Upper lobe of right lung (tissue), 1 donor: ENCODE measurements at regions not wholly inside any gene's neighbourhood (a gene's known extent, or its start where the extent isn't known, plus 50 kb on each side); places are given as distances from the start of the nearest gene placed in this dataset.

Source experiments
- ATAC-seq: fragments of 200-7000 bp; cut with Tn5 transposase; one replicate; pipeline ENCODE4 v1.9.1; 2020; ENCODE audit warnings: mild to moderate bottlenecking, moderate library complexity
- DNase-seq: peaks from one replicate; pipeline ENCODE4 v3.0.0-alpha.2; 2020
- H3K27ac ChIP-seq: fragments of 200-600 bp; one replicate; pipeline ENCODE4 v1.8.0; 2022
- H3K27me3 ChIP-seq: fragments of 200-600 bp; one replicate; pipeline ENCODE4 v1.8.0; 2022; ENCODE audit warnings: mild to moderate bottlenecking
- H3K36me3 ChIP-seq: fragments of 200-600 bp; one replicate; pipeline ENCODE4 v1.8.0; 2022
- H3K4me1 ChIP-seq: fragments of 200-600 bp; one replicate; pipeline ENCODE4 v1.8.0; 2022
- H3K4me3 ChIP-seq: fragments of 200-600 bp; one replicate; pipeline ENCODE4 v1.8.0; 2022; ENCODE audit warnings: mild to moderate bottlenecking
- H3K9me3 ChIP-seq: fragments of 200-600 bp; one replicate; pipeline ENCODE4 v1.8.0; 2022
- intact Hi-C: fragments of 100-400 bp; cut with DNase I; formaldehyde crosslinking; loops from one replicate; pipeline ENCODE4 v1.11.0; 2022
- TF ChIP-seq, protein P1 (sequence below): fragments of 200-600 bp; IDR thresholded peaks from one replicate; pipeline ENCODE4 v1.8.0; 2022; ENCODE audit warnings: antibody characterized with exemption
- donor health status: DM: no; HTN: yes; CAD: no; lungs with severe emphysema.

GRCh38 chr20:53879048-53879684, 191.2 kb downstream of the BCAS1 start:
- Histone ChIP-seq H3K9me3 (no peaks in the 10 kb centered on the region), H3K4me1 (peaks cover 3% of the 10 kb centered on the region), H3K36me3 (no peaks in the 10 kb centered on the region), H3K4me3 (no peak overlapping the region), H3K27me3 (no peaks in the 10 kb centered on the region), H3K27ac (no peak overlapping the region)
- ATAC-seq (no peak), DNase-seq (no peak)
- TF ChIP-seq, protein P1, sequence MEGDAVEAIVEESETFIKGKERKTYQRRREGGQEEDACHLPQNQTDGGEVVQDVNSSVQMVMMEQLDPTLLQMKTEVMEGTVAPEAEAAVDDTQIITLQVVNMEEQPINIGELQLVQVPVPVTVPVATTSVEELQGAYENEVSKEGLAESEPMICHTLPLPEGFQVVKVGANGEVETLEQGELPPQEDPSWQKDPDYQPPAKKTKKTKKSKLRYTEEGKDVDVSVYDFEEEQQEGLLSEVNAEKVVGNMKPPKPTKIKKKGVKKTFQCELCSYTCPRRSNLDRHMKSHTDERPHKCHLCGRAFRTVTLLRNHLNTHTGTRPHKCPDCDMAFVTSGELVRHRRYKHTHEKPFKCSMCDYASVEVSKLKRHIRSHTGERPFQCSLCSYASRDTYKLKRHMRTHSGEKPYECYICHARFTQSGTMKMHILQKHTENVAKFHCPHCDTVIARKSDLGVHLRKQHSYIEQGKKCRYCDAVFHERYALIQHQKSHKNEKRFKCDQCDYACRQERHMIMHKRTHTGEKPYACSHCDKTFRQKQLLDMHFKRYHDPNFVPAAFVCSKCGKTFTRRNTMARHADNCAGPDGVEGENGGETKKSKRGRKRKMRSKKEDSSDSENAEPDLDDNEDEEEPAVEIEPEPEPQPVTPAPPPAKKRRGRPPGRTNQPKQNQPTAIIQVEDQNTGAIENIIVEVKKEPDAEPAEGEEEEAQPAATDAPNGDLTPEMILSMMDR, result no peak
- intact Hi-C loops, result no loop called here

DNA sequence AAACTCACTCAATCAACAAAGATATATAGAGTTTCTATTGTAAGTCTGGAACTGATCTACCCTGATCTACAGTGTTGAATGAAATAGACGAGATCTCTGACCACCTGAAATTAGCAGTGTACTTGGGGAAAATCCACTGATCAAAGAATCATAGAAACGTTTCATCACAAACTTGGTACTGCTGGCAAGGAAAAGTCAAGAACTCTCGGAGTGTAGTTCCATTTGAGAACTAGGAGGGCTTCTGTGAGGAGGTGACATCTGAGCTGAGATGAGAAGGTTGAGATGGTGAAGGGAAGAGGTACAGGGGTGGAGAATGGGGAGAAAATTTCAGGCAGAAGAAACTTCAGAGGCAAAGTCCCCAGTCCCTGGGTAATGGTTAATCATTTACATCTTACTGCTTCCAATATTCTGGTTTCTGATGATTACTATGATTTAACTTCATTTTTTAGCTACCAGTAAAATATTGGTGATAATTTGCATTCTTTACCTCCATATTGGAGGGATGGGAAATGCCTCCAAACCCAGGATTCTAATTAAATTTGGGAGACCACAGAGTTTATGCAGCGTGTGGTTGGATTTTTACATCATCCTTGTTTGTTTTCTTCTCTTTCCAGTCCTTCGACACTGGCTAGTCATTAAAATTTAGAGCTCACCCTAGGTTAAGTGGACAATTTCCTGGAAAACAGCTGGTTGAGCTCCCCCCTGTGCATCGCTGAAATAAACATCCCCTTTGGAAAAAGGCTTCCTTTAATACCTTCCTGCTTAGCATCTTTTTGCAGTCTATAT, 191.9 kb downstream of the BCAS1 start:
- no peaks in the 10 kb centered on the region for H3K36me3 ChIP-seq
- TF ChIP-seq, protein P1, result no peak
- H3K4me1 ChIP-seq, result peaks cover 3% of the 10 kb centered on the region
- intact Hi-C loops, result no loop called here
- ATAC-seq (no peak), DNase-seq (no peak)
- H3K27ac ChIP-seq, result no peak overlapping the region
- H3K27me3 ChIP-seq, result no peaks in the 10 kb centered on the region
- no peak overlapping the region for H3K4me3 ChIP-seq
- no peaks in the 10 kb centered on the region for H3K9me3 ChIP-seq

DNA sequence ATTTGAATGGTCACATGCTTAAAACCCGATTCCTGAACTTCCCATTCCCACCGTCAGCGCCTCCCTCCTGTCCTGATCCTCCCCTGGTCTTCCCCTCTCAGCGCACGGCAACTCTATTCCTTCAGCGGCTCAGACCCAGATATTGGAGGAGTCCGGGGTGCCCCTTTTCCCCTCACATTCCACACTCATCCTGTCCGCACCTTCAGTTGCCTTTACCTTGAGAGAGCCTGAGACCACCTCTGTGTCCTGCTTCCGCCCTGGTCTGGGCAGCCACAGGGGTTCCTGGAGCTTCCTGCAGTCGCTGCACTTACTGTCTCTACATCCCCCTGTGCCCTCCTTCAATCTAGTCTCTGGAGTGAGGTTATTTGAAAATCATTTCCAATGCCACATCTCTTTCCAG, 193.4 kb downstream of the BCAS1 start:
- no peaks in the 10 kb centered on the region for H3K9me3 ChIP-seq
- no peak overlapping the region for H3K4me3 ChIP-seq
- H3K4me1 ChIP-seq, result peaks cover 7% of the 10 kb centered on the region
- no peak overlapping the region for H3K27ac ChIP-seq
- no peaks in the 10 kb centered on the region for H3K27me3 ChIP-seq
- DNase-seq (no peak), ATAC-seq (no peak)
- H3K36me3 ChIP-seq, result no peaks in the 10 kb centered on the region
- intact Hi-C loops, result no loop called here
- TF ChIP-seq, protein P1, result no peak

DNA sequence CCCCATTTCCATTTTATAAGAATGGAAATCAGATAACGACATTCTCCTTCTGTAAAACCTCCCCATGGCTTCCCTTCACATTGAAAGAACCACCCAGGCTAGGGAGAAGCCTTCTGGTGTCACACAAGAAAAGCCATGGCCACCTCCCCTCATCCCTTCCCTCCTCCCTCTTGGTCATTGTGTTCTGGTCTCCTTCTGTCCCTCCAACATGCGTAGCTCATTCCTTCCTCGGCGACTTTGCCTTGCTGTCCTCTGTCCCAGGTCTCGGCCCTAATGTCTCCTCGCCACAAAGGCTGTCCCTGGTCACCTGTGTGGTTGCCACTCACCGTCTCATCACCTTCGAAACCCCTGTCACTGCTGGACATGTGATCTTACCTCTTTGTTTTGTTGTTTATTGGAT, 193.9 kb downstream of the BCAS1 start:
- no peak overlapping the region for H3K4me3 ChIP-seq
- peaks cover 7% of the 10 kb centered on the region for H3K4me1 ChIP-seq
- TF ChIP-seq, protein P1, result no peak
- H3K36me3 ChIP-seq, result no peaks in the 10 kb centered on the region
- no peaks in the 10 kb centered on the region for H3K27me3 ChIP-seq
- intact Hi-C loops, result no loop called here
- DNase-seq (no peak), ATAC-seq (no peak)
- H3K9me3 ChIP-seq, result no peaks in the 10 kb centered on the region
- no peak overlapping the region for H3K27ac ChIP-seq

- peak; percentile 87 for ATAC-seq
- DNase-seq, result peak; percentile 76
Observed at GRCh38 chr20:53875452-53875851, 194.9 kb downstream of the BCAS1 start.

More at GRCh38 chr20:53875452-53875851, 194.9 kb downstream of the BCAS1 start:
- no peaks in the 10 kb centered on the region for H3K27me3 ChIP-seq
- intact Hi-C loops, result no loop called here
- H3K27ac ChIP-seq, result no peak overlapping the region
- no peak overlapping the region for H3K4me3 ChIP-seq
- TF ChIP-seq, protein P1, result no peak
- H3K4me1 ChIP-seq, result peaks cover 7% of the 10 kb centered on the region
- H3K9me3 ChIP-seq, result no peaks in the 10 kb centered on the region
- H3K36me3 ChIP-seq, result no peaks in the 10 kb centered on the region
